Colonic mucosa (tissue), 4 donors: ENCODE measurements at regions not wholly inside any gene's neighbourhood (a gene's known extent, or its start where the extent isn't known, plus 50 kb on each side); places are given as distances from the start of the nearest gene placed in this dataset.
"Not testable (repeated sequence)": the region's sequence is repeated elsewhere in the genome, so short reads cannot be mapped to it uniquely, and the experiment has no call there.

Source experiments
- DNase-seq: peaks from one replicate; pipeline ENCODE4 v3.0.0-alpha.2; 2020
- H3K27ac ChIP-seq: fragments of 200-600 bp; one replicate; pipeline ENCODE4 v1.8.0; 2021
- H3K27me3 ChIP-seq: fragments of 200-600 bp; one replicate; pipeline ENCODE4 v1.8.0; 2021
- H3K36me3 ChIP-seq: fragments of 200-600 bp; one replicate; pipeline ENCODE4 v1.8.0; 2021
- H3K4me1 ChIP-seq: fragments of 200-600 bp; one replicate; pipeline ENCODE4 v1.8.0; 2021; ENCODE audit warnings: mild to moderate bottlenecking
- H3K4me3 ChIP-seq: fragments of 200-600 bp; one replicate; pipeline ENCODE4 v1.8.0; 2021
- H3K9ac ChIP-seq, 2 donors: one replicate each; pipeline ENCODE4 v1.7.0; 2013; ENCODE audit warnings: control low read depth in 2 of 2, low read depth in 2 of 2, low read length in 2 of 2
- H3K9me3 ChIP-seq: fragments of 200-600 bp; one replicate; pipeline ENCODE4 v1.8.0; 2021
- CTCF ChIP-seq: fragments of 200-600 bp; IDR thresholded peaks from one replicate; pipeline ENCODE4 v1.8.0; 2022; ENCODE audit warnings: antibody characterized with exemption, mild to moderate bottlenecking
- intact Hi-C: fragments of 100-400 bp; cut with DNase I; formaldehyde crosslinking; loops from one replicate; pipeline ENCODE4 v1.14.1; 2022
- donor health status: healthy.
- donor health status: DM: no; HTN: no; CAD: no.
- donor health status: DM: no; HTN: no; CAD: no.

- Histone ChIP-seq H3K27ac (no peak overlapping the region), H3K36me3 (no peaks in the 10 kb centered on the region), H3K4me3 (no peak overlapping the region), H3K4me1 (no peaks in the 10 kb centered on the region), H3K9me3 (no peaks in the 10 kb centered on the region), H3K9ac (no peak overlapping the region), H3K27me3 (no peaks in the 10 kb centered on the region)
- intact Hi-C loops, result no loop called here
- TF ChIP-seq CTCF, result no peak
- no peak for DNase-seq
Measured at GRCh38 chr2:72078773-72079172, 68.9 kb downstream of the CYP26B1 start.

GRCh38 chr2:72077702-72078169 is 69.9 kb downstream of the CYP26B1 start:
- no peak for DNase-seq
- Histone ChIP-seq H3K27me3 (no peaks in the 10 kb centered on the region), H3K4me1 (no peaks in the 10 kb centered on the region), H3K27ac (no peak overlapping the region), H3K4me3 (no peak overlapping the region), H3K36me3 (no peaks in the 10 kb centered on the region), H3K9me3 (no peaks in the 10 kb centered on the region), H3K9ac (no peak overlapping the region)
- TF ChIP-seq CTCF, result no peak
- intact Hi-C loops, result no loop called here

GRCh38 chr2:72073373-72073772 is 74.3 kb downstream of the CYP26B1 start:
- H3K9me3 ChIP-seq, H3K36me3 ChIP-seq, intact Hi-C loops, H3K9ac ChIP-seq, H3K27ac ChIP-seq, H3K27me3 ChIP-seq, DNase-seq, H3K4me1 ChIP-seq, H3K4me3 ChIP-seq: not testable (repeated sequence)

- H3K9ac ChIP-seq, H3K9me3 ChIP-seq, DNase-seq, intact Hi-C loops, H3K4me3 ChIP-seq, H3K4me1 ChIP-seq, H3K36me3 ChIP-seq, H3K27ac ChIP-seq, H3K27me3 ChIP-seq: not testable (repeated sequence)
Measured at GRCh38 chr2:72064197-72064596, 83.5 kb downstream of the CYP26B1 start.

GRCh38 chr2:72062336-72062735 is 85.3 kb downstream of the CYP26B1 start:
- H3K9ac ChIP-seq, result no peak overlapping the region

GRCh38 chr2:72057308-72057707 is 90.4 kb downstream of the CYP26B1 start:
- no peaks in the 10 kb centered on the region for H3K9me3 ChIP-seq
- no peaks in the 10 kb centered on the region for H3K27me3 ChIP-seq
- no peak for TF ChIP-seq CTCF
- H3K4me1 ChIP-seq, result no peaks in the 10 kb centered on the region
- intact Hi-C loops, result no loop called here
- no peak for DNase-seq
- H3K4me3 ChIP-seq, result no peak overlapping the region
- no peaks in the 10 kb centered on the region for H3K36me3 ChIP-seq
- H3K27ac ChIP-seq, result no peak overlapping the region
- H3K9ac ChIP-seq, result no peak overlapping the region

More at GRCh38 chr2:72062336-72062735, 85.3 kb downstream of the CYP26B1 start:
- Histone ChIP-seq H3K4me1 (no peaks in the 10 kb centered on the region), H3K36me3 (no peaks in the 10 kb centered on the region), H3K4me3 (no peak overlapping the region), H3K27ac (no peak overlapping the region), H3K27me3 (no peaks in the 10 kb centered on the region), H3K9me3 (no peaks in the 10 kb centered on the region)
- intact Hi-C loops, result no loop called here
- no peak for DNase-seq
- no peak for TF ChIP-seq CTCF
